HL-60 (cell line): ENCODE measurements at regions not wholly inside any gene's neighbourhood (a gene's known extent, or its start where the extent isn't known, plus 50 kb on each side); places are given as distances from the start of the nearest gene placed in this dataset.

ENCODE experiments used
- DNase-seq, 2 experiments: peaks; one replicate each; pipeline ENCODE4 v3.0.0-alpha.2; 2010 to 2020; ENCODE audit warnings: low read depth in 1 of 2, low spot score in 1 of 2
- H3K27ac ChIP-seq: fragments of 250-450 bp; sonication (Bioruptor Pico); replicated peaks from 2 replicates; pipeline ENCODE4 v1.5.1; 2020; ENCODE audit warnings: mild to moderate bottlenecking, moderate library complexity
- H3K27me3 ChIP-seq: fragments of 250-450 bp; sonication (Bioruptor Pico); 2 replicates; pipeline ENCODE4 v1.5.1; 2021; ENCODE audit warnings: mild to moderate bottlenecking, moderate library complexity; ENCODE audit not compliant: insufficient read depth, poor library complexity, severe bottlenecking
- H3K4me3 ChIP-seq: replicated peaks from 2 replicates; pipeline ENCODE4 v1.5.1; 2011; ENCODE audit warnings: mild to moderate bottlenecking, control low read depth, low read length; ENCODE audit not compliant: insufficient read depth
- CTCF ChIP-seq: IDR thresholded peaks from one replicate; pipeline ENCODE4 v1.5.1; 2011; ENCODE audit warnings: low read length, control low read depth, inconsistent platforms; ENCODE audit not compliant: insufficient read depth
- GABPA ChIP-seq: IDR thresholded peaks from 2 replicates; pipeline ENCODE4 v1.6.1; 2012; ENCODE audit warnings: low read depth
- POLR2AphosphoS5 ChIP-seq: IDR thresholded peaks from 2 replicates; pipeline ENCODE4 v1.6.1; 2012; ENCODE audit warnings: low read depth
- REST ChIP-seq: IDR thresholded peaks from 2 replicates; pipeline ENCODE4 v1.6.1; 2012; ENCODE audit warnings: low read depth; ENCODE audit not compliant: insufficient replicate concordance
- SPI1 ChIP-seq: IDR thresholded peaks from 2 replicates; pipeline ENCODE4 v1.6.1; 2012; ENCODE audit warnings: low read depth, mild to moderate bottlenecking, borderline replicate concordance

GRCh38 chr3:84125201-84125721 is 833.5 kb upstream of the CADM2 start:
- TF ChIP-seq SPI1 = no peak
- no peak for TF ChIP-seq POLR2AphosphoS5
- TF ChIP-seq REST = no peak
- no peak for TF ChIP-seq GABPA
- TF ChIP-seq CTCF = no peak
- DNase-seq = no peak
- no peaks in the 10 kb centered on the region for H3K27me3 ChIP-seq
- no peak overlapping the region for H3K27ac ChIP-seq
- H3K4me3 ChIP-seq = no peak overlapping the region

GRCh38 chr3:84125760-84126159 is 833.0 kb upstream of the CADM2 start:
- Histone ChIP-seq H3K4me3 (no peak overlapping the region), H3K27ac (no peak overlapping the region), H3K27me3 (no peaks in the 10 kb centered on the region)
- TF ChIP-seq SPI1 (no peak), POLR2AphosphoS5 (no peak), REST (no peak), GABPA (no peak), CTCF (no peak)
- DNase-seq = no peak

GRCh38 chr3:84126160-84126559 is 832.6 kb upstream of the CADM2 start:
- TF ChIP-seq SPI1 (no peak), CTCF (no peak)
- DNase-seq = no peak

GRCh38 chr3:84128024-84128423 is 830.8 kb upstream of the CADM2 start:
- DNase-seq = no peak
- no peak for TF ChIP-seq SPI1

More at GRCh38 chr3:84126160-84126559, 832.6 kb upstream of the CADM2 start:
- no peak overlapping the region for H3K4me3 ChIP-seq
- no peak overlapping the region for H3K27ac ChIP-seq
- no peaks in the 10 kb centered on the region for H3K27me3 ChIP-seq

More at GRCh38 chr3:84128024-84128423, 830.8 kb upstream of the CADM2 start:
- Histone ChIP-seq H3K4me3 (no peak overlapping the region), H3K27ac (no peak overlapping the region), H3K27me3 (no peaks in the 10 kb centered on the region)
